ENCODE measurements at regions not wholly inside any gene's neighbourhood (a gene's known extent, or its start where the extent isn't known, plus 50 kb on each side); places are given as distances from the start of the nearest gene placed in this dataset.

GRCh38 chr2:2716771-2717170 is 385.7 kb upstream of the MYT1L start:
- intact Hi-C loops (cut with micrococcal nuclease) = no loop called here
- no peaks in the 10 kb centered on the region for H3K36me3 ChIP-seq (ENCODE audit: control insufficient read depth, insufficient read depth, low read length)
- H3K4me1 ChIP-seq (ENCODE audit: control insufficient read depth, insufficient read depth, low read length) = no peaks in the 10 kb centered on the region
- DNase-seq = no peak
- no peak overlapping the region for H3K4me3 ChIP-seq (ENCODE audit: low read length)
- H3K27me3 Mint-ChIP-seq (ENCODE audit: low read depth in 2 of 2) = peaks cover 0 to 6% of the 10 kb centered on the region in 2 donors
- H3K9me3 ChIP-seq (ENCODE audit: control insufficient read depth, insufficient read depth, low read length) = no peaks in the 10 kb centered on the region
- WGBS (ENCODE audit: insufficient coverage) = 83% methylated on average over 10 of the region's 11 CpGs
- ATAC-seq = no peak
- H3K36me3 Mint-ChIP-seq = no peaks in the 10 kb centered on the region
- H3K9me3 Mint-ChIP-seq = no peaks in the 10 kb centered on the region
- H3K27ac Mint-ChIP-seq = no peak overlapping the region
- no peak overlapping the region for H3K4me3 Mint-ChIP-seq
- no peaks in the 10 kb centered on the region for H3K4me1 Mint-ChIP-seq
- H3K27ac ChIP-seq (ENCODE audit: low read length) = no peak overlapping the region
- no peak for TF ChIP-seq CTCF (IDR thresholded peaks at IDR 0.05)
- H3K27me3 ChIP-seq (ENCODE audit: control insufficient read depth, insufficient read depth, low read length) = no peaks in the 10 kb centered on the region

GRCh38 chr2:2715036-2715818 is 384.2 kb upstream of the MYT1L start:
- H3K36me3 Mint-ChIP-seq = no peaks in the 10 kb centered on the region
- H3K4me3 Mint-ChIP-seq = no peak overlapping the region
- TF ChIP-seq CTCF (IDR thresholded peaks at IDR 0.05) = no peak
- WGBS (ENCODE audit: insufficient coverage) = 80% methylated on average over 18 of the region's 18 CpGs
- no peaks in the 10 kb centered on the region for H3K4me1 Mint-ChIP-seq
- peaks cover 0 to 6% of the 10 kb centered on the region in 2 donors for H3K27me3 Mint-ChIP-seq (ENCODE audit: low read depth in 2 of 2)
- H3K4me3 ChIP-seq (ENCODE audit: low read length) = no peak overlapping the region
- DNase-seq (no peak), ATAC-seq (no peak)
- H3K9me3 ChIP-seq (ENCODE audit: control insufficient read depth, insufficient read depth, low read length) = no peaks in the 10 kb centered on the region
- no peaks in the 10 kb centered on the region for H3K4me1 ChIP-seq (ENCODE audit: control insufficient read depth, insufficient read depth, low read length)
- no peaks in the 10 kb centered on the region for H3K9me3 Mint-ChIP-seq
- no peaks in the 10 kb centered on the region for H3K36me3 ChIP-seq (ENCODE audit: control insufficient read depth, insufficient read depth, low read length)
- no peak overlapping the region for H3K27ac ChIP-seq (ENCODE audit: low read length)
- H3K27me3 ChIP-seq (ENCODE audit: control insufficient read depth, insufficient read depth, low read length) = no peaks in the 10 kb centered on the region
- intact Hi-C loops (cut with micrococcal nuclease) = no loop called here
- H3K27ac Mint-ChIP-seq = no peak overlapping the region

GRCh38 chr2:2714408-2714807 is 383.3 kb upstream of the MYT1L start:
- no peak overlapping the region for H3K4me3 Mint-ChIP-seq
- H3K9me3 Mint-ChIP-seq = no peaks in the 10 kb centered on the region
- DNase-seq = no peak
- H3K9me3 ChIP-seq (ENCODE audit: control insufficient read depth, insufficient read depth, low read length) = no peaks in the 10 kb centered on the region
- no peak overlapping the region for H3K4me3 ChIP-seq (ENCODE audit: low read length)
- TF ChIP-seq CTCF (IDR thresholded peaks at IDR 0.05) = no peak
- 73% methylated on average over 7 of the region's 7 CpGs for WGBS (ENCODE audit: insufficient coverage)
- no peaks in the 10 kb centered on the region for H3K36me3 Mint-ChIP-seq
- H3K27ac Mint-ChIP-seq = no peak overlapping the region
- H3K27me3 Mint-ChIP-seq (ENCODE audit: low read depth in 2 of 2) = peaks cover 0 to 6% of the 10 kb centered on the region in 2 donors
- H3K4me1 Mint-ChIP-seq = no peaks in the 10 kb centered on the region
- no peak overlapping the region for H3K27ac ChIP-seq (ENCODE audit: low read length)
- H3K4me1 ChIP-seq (ENCODE audit: control insufficient read depth, insufficient read depth, low read length) = no peaks in the 10 kb centered on the region
- intact Hi-C loops (cut with micrococcal nuclease) = no loop called here
- no peaks in the 10 kb centered on the region for H3K36me3 ChIP-seq (ENCODE audit: control insufficient read depth, insufficient read depth, low read length)
- no peak for ATAC-seq
- no peaks in the 10 kb centered on the region for H3K27me3 ChIP-seq (ENCODE audit: control insufficient read depth, insufficient read depth, low read length)

- no peak for TF ChIP-seq CTCF (IDR thresholded peaks at IDR 0.05)
- H3K27me3 Mint-ChIP-seq (ENCODE audit: low read depth in 2 of 2) = peaks cover 0 to 6% of the 10 kb centered on the region in 2 donors
- Histone ChIP-seq H3K4me1 (ENCODE audit: control insufficient read depth, insufficient read depth, low read length) (peaks cover 6% of the 10 kb centered on the region), H3K4me3 (ENCODE audit: low read length) (no peak overlapping the region), H3K27me3 (ENCODE audit: control insufficient read depth, insufficient read depth, low read length) (no peaks in the 10 kb centered on the region), H3K9me3 (ENCODE audit: control insufficient read depth, insufficient read depth, low read length) (no peaks in the 10 kb centered on the region), H3K36me3 (ENCODE audit: control insufficient read depth, insufficient read depth, low read length) (no peaks in the 10 kb centered on the region), H3K27ac (ENCODE audit: low read length) (no peak overlapping the region)
- H3K4me1 Mint-ChIP-seq = no peaks in the 10 kb centered on the region
- no peak overlapping the region for H3K27ac Mint-ChIP-seq
- no peaks in the 10 kb centered on the region for H3K36me3 Mint-ChIP-seq
- no peak for ATAC-seq
- intact Hi-C loops (cut with micrococcal nuclease) = no loop called here
- no peaks in the 10 kb centered on the region for H3K9me3 Mint-ChIP-seq
- H3K4me3 Mint-ChIP-seq = no peak overlapping the region
- DNase-seq = no peak
- WGBS (ENCODE audit: insufficient coverage) = 89% methylated on average over 12 of the region's 12 CpGs
Measured at GRCh38 chr2:2709431-2709770, 378.3 kb upstream of the MYT1L start.
